PC-9 (cell line): ENCODE measurements at regions not wholly inside any gene's neighbourhood (a gene's known extent, or its start where the extent isn't known, plus 50 kb on each side); places are given as distances from the start of the nearest gene placed in this dataset.

Source experiments
- BruUV-seq: library from RNA; stranded (reverse); fragments of 400-500 nt; replicated peaks from 2 replicates; lab custom pipeline; 2021; lab: Mats Ljungman, UMichigan
- CTCF ChIA-PET: fragments of 300-600 bp; sonication (Branson Sonifier 250); formaldehyde crosslinking; loops from one replicate; lab custom pipeline; 2022; ENCODE audit warnings: antibody characterized with exemption; lab: Charles Lee
- POLR2A ChIA-PET: fragments of 300-600 bp; sonication (Branson Sonifier 250); formaldehyde crosslinking; loops from one replicate; lab custom pipeline; 2022; ENCODE audit warnings: antibody characterized with exemption; ENCODE audit not compliant: unreplicated experiment; lab: Charles Lee
- DNase-seq, 2 experiments: peaks; one replicate each; pipeline versions ENCODE4 v3.0.0 to v3.0.0-alpha.2; 2015 to 2022; ENCODE audit warnings: mixed read lengths in 1 of 2
- H2AFZ ChIP-seq: fragments of 200-600 bp; sonication (generic); 2 replicates; pipeline ENCODE4 v1.8.1; 2017; ENCODE audit warnings: antibody characterized with exemption
- H3F3A ChIP-seq: fragments of 200-600 bp; sonication (generic); 2 replicates; pipeline ENCODE4 v1.8.1; 2017; ENCODE audit warnings: antibody characterized with exemption, mild to moderate bottlenecking, low read depth; ENCODE audit not compliant: insufficient read depth
- H3K27ac ChIP-seq: fragments of 200-600 bp; sonication (generic); 2 replicates; pipeline ENCODE4 v1.6.1; 2016; ENCODE audit warnings: mixed run types
- H3K27me3 ChIP-seq: fragments of 200-600 bp; sonication (generic); 2 replicates; pipeline ENCODE4 v1.6.1; 2016; ENCODE audit warnings: low read depth, mixed run types; ENCODE audit not compliant: insufficient read depth
- H3K36me3 ChIP-seq: fragments of 200-600 bp; sonication (generic); 2 replicates; pipeline ENCODE4 v1.6.1; 2016; ENCODE audit warnings: low read depth, mixed run types
- H3K4me1 ChIP-seq: fragments of 200-600 bp; sonication (generic); replicated peaks from 2 replicates; pipeline ENCODE4 v1.6.1; 2016; ENCODE audit warnings: mixed run types; ENCODE audit not compliant: insufficient read depth
- H3K4me2 ChIP-seq: fragments of 200-600 bp; sonication (generic); 2 replicates; pipeline ENCODE4 v1.6.1; 2017; ENCODE audit warnings: mixed run types
- H3K4me3 ChIP-seq: fragments of 200-600 bp; sonication (generic); 2 replicates; pipeline ENCODE4 v1.6.1; 2016; ENCODE audit warnings: mixed run types
- H3K79me2 ChIP-seq: fragments of 200-600 bp; sonication (generic); 2 replicates; pipeline ENCODE4 v1.6.1; 2017; ENCODE audit warnings: low read depth, mixed run types
- H3K9me2 ChIP-seq: fragments of 200-600 bp; sonication (generic); 2 replicates; pipeline ENCODE4 v1.8.1; 2017; ENCODE audit warnings: mild to moderate bottlenecking; ENCODE audit not compliant: insufficient read depth
- H3K9me3 ChIP-seq: fragments of 200-600 bp; sonication (generic); 2 replicates; pipeline ENCODE4 v1.8.1; 2016; ENCODE audit warnings: low read depth; ENCODE audit not compliant: insufficient read depth
- H4K20me1 ChIP-seq: fragments of 200-600 bp; sonication (generic); 2 replicates; pipeline ENCODE4 v1.8.1; 2017; ENCODE audit not compliant: insufficient read depth
- EZH2 ChIP-seq: fragments of 200-600 bp; sonication (generic); IDR thresholded peaks from 2 replicates; pipeline ENCODE4 v1.8.0; 2017; ENCODE audit warnings: antibody characterized with exemption, low read depth
- intact Hi-C: fragments of 100-400 bp; cut with micrococcal nuclease; formaldehyde crosslinking; loops from one replicate; pipeline ENCODE4 v1.10.0; 2022; ENCODE audit not compliant: unreplicated experiment
- TF ChIP-seq, protein P1 (sequence below): fragments of 200-600 bp; sonication (generic); conservative IDR thresholded peaks from 2 replicates; pipeline ENCODE4 v1.6.1; 2017; ENCODE audit warnings: mixed run types, antibody characterized with exemption, mild to moderate bottlenecking, moderate library complexity

DNA sequence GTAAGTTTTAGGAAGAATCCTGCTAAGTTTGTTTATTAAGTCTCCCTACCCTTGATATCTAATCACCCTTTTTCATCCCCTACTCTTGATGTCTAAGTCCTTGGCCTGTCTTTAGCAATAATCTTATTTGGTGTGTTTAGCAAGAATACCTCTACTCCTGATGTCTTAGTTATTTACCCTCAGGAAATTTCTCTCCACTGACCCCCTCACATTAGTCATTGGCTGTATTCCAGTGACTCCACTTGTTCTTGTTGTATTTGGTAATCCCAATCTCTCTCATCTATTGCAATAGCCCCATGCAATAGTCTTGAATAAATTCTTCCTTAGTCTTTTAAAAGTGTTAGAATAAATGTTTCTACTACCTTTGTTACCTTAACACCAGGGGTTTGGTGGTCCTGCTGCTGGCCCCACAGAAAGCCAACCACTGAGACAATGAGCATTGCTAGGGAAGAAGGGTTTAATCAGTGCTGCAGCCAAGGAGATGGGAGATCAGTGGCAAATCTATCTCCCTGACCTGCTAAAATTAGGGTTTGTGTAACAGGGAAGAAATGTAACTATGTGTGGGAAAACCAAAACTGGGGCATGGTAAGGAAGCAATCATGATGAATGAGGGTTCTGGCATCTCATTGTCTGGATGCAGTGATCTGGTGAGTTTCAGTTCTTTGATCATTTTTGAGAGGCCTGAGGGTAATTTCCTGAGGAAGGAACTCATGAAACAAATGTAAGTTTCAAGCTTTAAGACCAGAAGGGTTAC lies 236.4 kb upstream of the DAB2 start:
- TF ChIP-seq, protein P1, sequence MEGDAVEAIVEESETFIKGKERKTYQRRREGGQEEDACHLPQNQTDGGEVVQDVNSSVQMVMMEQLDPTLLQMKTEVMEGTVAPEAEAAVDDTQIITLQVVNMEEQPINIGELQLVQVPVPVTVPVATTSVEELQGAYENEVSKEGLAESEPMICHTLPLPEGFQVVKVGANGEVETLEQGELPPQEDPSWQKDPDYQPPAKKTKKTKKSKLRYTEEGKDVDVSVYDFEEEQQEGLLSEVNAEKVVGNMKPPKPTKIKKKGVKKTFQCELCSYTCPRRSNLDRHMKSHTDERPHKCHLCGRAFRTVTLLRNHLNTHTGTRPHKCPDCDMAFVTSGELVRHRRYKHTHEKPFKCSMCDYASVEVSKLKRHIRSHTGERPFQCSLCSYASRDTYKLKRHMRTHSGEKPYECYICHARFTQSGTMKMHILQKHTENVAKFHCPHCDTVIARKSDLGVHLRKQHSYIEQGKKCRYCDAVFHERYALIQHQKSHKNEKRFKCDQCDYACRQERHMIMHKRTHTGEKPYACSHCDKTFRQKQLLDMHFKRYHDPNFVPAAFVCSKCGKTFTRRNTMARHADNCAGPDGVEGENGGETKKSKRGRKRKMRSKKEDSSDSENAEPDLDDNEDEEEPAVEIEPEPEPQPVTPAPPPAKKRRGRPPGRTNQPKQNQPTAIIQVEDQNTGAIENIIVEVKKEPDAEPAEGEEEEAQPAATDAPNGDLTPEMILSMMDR: no peak
- TF ChIP-seq EZH2: no peak
- Histone ChIP-seq H3F3A (no peaks in the 10 kb centered on the region), H3K4me1 (peaks cover 17% of the 10 kb centered on the region), H4K20me1 (no peaks in the 10 kb centered on the region), H3K36me3 (no peaks in the 10 kb centered on the region), H3K79me2 (no peaks in the 10 kb centered on the region), H3K27ac (peak overlapping the region; percentile 40), H3K9me3 (peaks cover 3% of the 10 kb centered on the region; the same call in 1 of the 2 replicates), H3K4me2 (no peak overlapping the region), H3K27me3 (no peaks in the 10 kb centered on the region), H3K4me3 (no peak overlapping the region), H2AFZ (peak overlapping the region; percentile 35), H3K9me2 (no peaks in the 10 kb centered on the region)
- intact Hi-C loops: no loop called here
- no TSS peak for BruUV-seq
- POLR2A ChIA-PET: no interaction called here
- CTCF ChIA-PET: no interaction called here
- DNase-seq: peak in 1 of 2 experiments; percentile 63

DNA sequence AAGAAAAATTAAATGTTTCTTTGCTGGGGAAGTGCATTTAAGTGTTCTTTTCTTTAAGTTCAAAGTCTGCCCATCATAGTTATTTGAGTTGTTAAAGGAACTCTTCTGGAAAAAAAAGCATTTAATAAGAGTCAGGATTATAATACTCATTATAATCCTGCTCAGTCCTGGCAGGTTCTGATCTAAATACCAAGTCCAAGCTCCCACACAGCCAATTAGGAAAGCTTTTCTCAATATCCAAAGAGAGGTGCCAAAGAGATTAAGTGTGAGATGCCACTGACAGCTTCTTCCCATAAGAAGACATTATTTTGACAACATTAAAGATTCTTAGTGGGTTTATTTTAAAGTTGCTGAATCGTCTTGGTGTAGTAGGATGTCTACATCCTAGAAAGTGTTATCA lies 235.2 kb upstream of the DAB2 start:
- TF ChIP-seq, protein P1: no peak
- no peak for TF ChIP-seq EZH2
- BruUV-seq: no TSS peak
- Histone ChIP-seq H3F3A (no peaks in the 10 kb centered on the region), H3K9me3 (peaks cover 3% of the 10 kb centered on the region; the same call in 1 of the 2 replicates), H3K36me3 (no peaks in the 10 kb centered on the region), H4K20me1 (no peaks in the 10 kb centered on the region), H3K9me2 (no peaks in the 10 kb centered on the region), H3K4me1 (peaks cover 17% of the 10 kb centered on the region), H3K27me3 (no peaks in the 10 kb centered on the region), H3K79me2 (no peaks in the 10 kb centered on the region), H3K4me2 (no peak overlapping the region), H2AFZ (no peak overlapping the region), H3K27ac (no peak overlapping the region), H3K4me3 (no peak overlapping the region)
- POLR2A ChIA-PET: no interaction called here
- CTCF ChIA-PET: no interaction called here
- no peak for DNase-seq
- intact Hi-C loops: no loop called here

DNA sequence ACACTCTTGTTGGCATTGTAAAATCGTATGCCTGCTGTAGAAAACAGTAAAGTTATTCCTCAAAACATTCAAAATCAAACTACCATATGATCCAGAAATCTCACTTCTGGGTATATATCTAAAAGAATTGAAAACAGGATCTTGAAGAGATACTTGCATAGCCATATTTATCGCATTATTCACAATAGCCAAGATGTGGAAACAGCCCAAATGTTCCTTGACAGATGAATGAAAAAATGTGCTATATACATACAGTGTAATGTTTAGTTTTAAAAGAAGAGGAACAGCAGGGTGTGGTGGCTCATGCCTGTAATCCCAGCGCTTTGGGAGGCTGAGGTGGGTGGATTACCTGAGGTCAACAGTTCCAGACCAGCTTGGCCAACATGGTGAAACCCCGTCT lies 234.1 kb upstream of the DAB2 start:
- BruUV-seq: no TSS peak
- intact Hi-C loops: no loop called here
- ChIA-PET POLR2A (no interaction called here), CTCF (no interaction called here)
- Histone ChIP-seq H3K36me3 (no peaks in the 10 kb centered on the region), H3F3A (no peaks in the 10 kb centered on the region), H3K4me3 (no peak overlapping the region), H4K20me1 (no peaks in the 10 kb centered on the region), H3K27ac (no peak overlapping the region), H3K4me1 (peaks cover 17% of the 10 kb centered on the region), H2AFZ (no peak overlapping the region), H3K79me2 (no peaks in the 10 kb centered on the region), H3K4me2 (no peak overlapping the region), H3K9me3 (peaks cover 3% of the 10 kb centered on the region; the same call in 1 of the 2 replicates), H3K27me3 (no peaks in the 10 kb centered on the region), H3K9me2 (no peaks in the 10 kb centered on the region)
- no peak for DNase-seq
- TF ChIP-seq, protein P1: no peak
- no peak for TF ChIP-seq EZH2
